Upper lobe of left lung (tissue), 4 donors: ENCODE measurements at regions not wholly inside any gene's neighbourhood (a gene's known extent, or its start where the extent isn't known, plus 50 kb on each side); places are given as distances from the start of the nearest gene placed in this dataset.

Experiments
- CTCF ChIP-seq, 6 experiments: fragments of 450-650 bp in 4 of 6; fragments of 200-600 bp in 2 of 6; sonication (generic) in 2 of 6; IDR thresholded peaks; one replicate each; pipeline ENCODE4 v1.5.1; 2016 to 2019; ENCODE audit warnings: antibody characterized with exemption in 6 of 6
- POLR2A ChIP-seq, 4 donors: fragments of 450-650 bp; IDR thresholded peaks; one replicate each; pipeline ENCODE4 v1.5.1; 2016 to 2017; ENCODE audit warnings: antibody characterized with exemption in 4 of 4, mild to moderate bottlenecking in 2 of 4
- POLR2AphosphoS5 ChIP-seq, 2 donors: sonication (generic); formaldehyde crosslinking; IDR thresholded peaks; one replicate each; pipeline ENCODE4 v1.5.1; 2017; ENCODE audit warnings: antibody characterized with exemption in 2 of 2

GRCh38 chr22:48018346-48018745 lies 1255.9 kb downstream of the TBC1D22A start:
- TF ChIP-seq CTCF (IDR thresholded peaks at IDR 0.05) (no peak), POLR2A (IDR thresholded peaks at IDR 0.05) (no peak), POLR2AphosphoS5 (IDR thresholded peaks at IDR 0.05) (no peak)
